Vagina (tissue), 2 donors: ENCODE measurements at regions not wholly inside any gene's neighbourhood (a gene's known extent, or its start where the extent isn't known, plus 50 kb on each side); places are given as distances from the start of the nearest gene placed in this dataset.

Source experiments
- POLR2AphosphoS5 ChIP-seq, 2 donors: sonication (generic); formaldehyde crosslinking; IDR thresholded peaks; one replicate each; pipeline ENCODE4 v1.9.0; 2017; ENCODE audit warnings: antibody characterized with exemption in 2 of 2, mild to moderate bottlenecking in 2 of 2, low read depth in 1 of 2; ENCODE audit not compliant: insufficient read depth in 1 of 2
- TF ChIP-seq, protein P1 (sequence below), 3 experiments: fragments of 450-650 bp in 2 of 3; fragments of 200-600 bp in 1 of 3; sonication (generic) in 1 of 3; IDR thresholded peaks; one replicate each; pipeline ENCODE4 v1.5.1; 2017 to 2019; ENCODE audit warnings: antibody characterized with exemption in 3 of 3, mild to moderate bottlenecking in 2 of 3, moderate library complexity in 2 of 3

DNA sequence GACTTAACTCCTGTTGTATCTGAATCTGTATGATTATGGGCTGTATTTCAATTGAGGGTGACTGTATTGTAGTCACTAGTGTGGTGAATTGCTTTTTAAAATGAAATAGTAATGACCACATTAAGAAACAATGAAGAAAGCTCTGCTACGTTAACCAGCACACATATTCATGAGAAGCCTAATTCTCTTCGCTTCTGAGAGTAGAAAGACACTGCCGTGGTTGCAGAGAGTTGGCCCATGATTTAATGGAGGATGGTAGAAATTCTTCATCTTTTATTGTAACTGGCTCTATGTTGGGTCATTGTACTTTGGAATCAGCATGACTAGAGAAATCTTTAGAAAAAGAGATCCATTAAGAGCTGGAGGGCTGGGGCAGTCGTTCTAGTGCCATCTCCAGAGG, 451.5 kb downstream of the PCDH17 start:
- no peak for TF ChIP-seq POLR2AphosphoS5 (IDR thresholded peaks at IDR 0.05; ENCODE audit: insufficient read depth in 1 of 2, low read depth in 1 of 2)
- TF ChIP-seq, protein P1, sequence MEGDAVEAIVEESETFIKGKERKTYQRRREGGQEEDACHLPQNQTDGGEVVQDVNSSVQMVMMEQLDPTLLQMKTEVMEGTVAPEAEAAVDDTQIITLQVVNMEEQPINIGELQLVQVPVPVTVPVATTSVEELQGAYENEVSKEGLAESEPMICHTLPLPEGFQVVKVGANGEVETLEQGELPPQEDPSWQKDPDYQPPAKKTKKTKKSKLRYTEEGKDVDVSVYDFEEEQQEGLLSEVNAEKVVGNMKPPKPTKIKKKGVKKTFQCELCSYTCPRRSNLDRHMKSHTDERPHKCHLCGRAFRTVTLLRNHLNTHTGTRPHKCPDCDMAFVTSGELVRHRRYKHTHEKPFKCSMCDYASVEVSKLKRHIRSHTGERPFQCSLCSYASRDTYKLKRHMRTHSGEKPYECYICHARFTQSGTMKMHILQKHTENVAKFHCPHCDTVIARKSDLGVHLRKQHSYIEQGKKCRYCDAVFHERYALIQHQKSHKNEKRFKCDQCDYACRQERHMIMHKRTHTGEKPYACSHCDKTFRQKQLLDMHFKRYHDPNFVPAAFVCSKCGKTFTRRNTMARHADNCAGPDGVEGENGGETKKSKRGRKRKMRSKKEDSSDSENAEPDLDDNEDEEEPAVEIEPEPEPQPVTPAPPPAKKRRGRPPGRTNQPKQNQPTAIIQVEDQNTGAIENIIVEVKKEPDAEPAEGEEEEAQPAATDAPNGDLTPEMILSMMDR (IDR thresholded peaks at IDR 0.05), result no peak
